B cell (primary cell): ENCODE measurements at regions not wholly inside any gene's neighbourhood (a gene's known extent, or its start where the extent isn't known, plus 50 kb on each side); places are given as distances from the start of the nearest gene placed in this dataset.

Source experiments
- ATAC-seq: fragments of 200-7000 bp; cut with Tn5 transposase; one replicate; pipeline ENCODE4 v1.10.0; 2021; ENCODE audit warnings: low read depth, mild to moderate bottlenecking, moderate number of reproducible peaks, moderate library complexity
- CTCF ChIA-PET: fragments of 350-600 bp; sonication (Branson Sonifier 250); formaldehyde crosslinking; loops from one replicate; lab custom pipeline; 2021; ENCODE audit warnings: antibody characterized with exemption, inconsistent platforms; lab: Charles Lee
- POLR2A ChIA-PET: fragments of 350-600 bp; sonication (Branson Sonifier 250); formaldehyde crosslinking; loops from one replicate; lab custom pipeline; 2021; ENCODE audit warnings: antibody characterized with exemption; lab: Charles Lee
- DNase-seq: peaks from one replicate; pipeline ENCODE4 v3.0.0; 2013
- H2AFZ ChIP-seq: 2 replicates; pipeline ENCODE4 v1.6.1; 2012; ENCODE audit warnings: mild to moderate bottlenecking, low read depth, low read length; ENCODE audit not compliant: insufficient read depth, poor library complexity, severe bottlenecking
- H3K27ac ChIP-seq, 2 donors: 1 replicate in 1 of 2; 2 replicates in 1 of 2; pipeline ENCODE4 v1.5.1; 2012 to 2013; ENCODE audit warnings: low read length in 2 of 2, mild to moderate bottlenecking in 2 of 2, moderate library complexity in 1 of 2
- H3K27me3 ChIP-seq, 4 experiments: fragments of 200-600 bp in 1 of 4; sonication (generic) in 1 of 4; replicated peaks in 1 of 4; 1 replicate in 2 of 4; 2 replicates in 2 of 4; pipeline versions ENCODE4 v1.6.1 to v1.7.0; 2013 to 2016; ENCODE audit warnings: low read length in 3 of 4, mild to moderate bottlenecking in 2 of 4, mixed read lengths in 1 of 4, moderate library complexity in 1 of 4; ENCODE audit not compliant: insufficient read depth in 4 of 4, control insufficient read depth in 3 of 4; ENCODE audit errors: control extremely low read depth in 1 of 4
- H3K36me3 ChIP-seq, 2 experiments: replicated peaks in 1 of 2; 1 replicate in 1 of 2; 2 replicates in 1 of 2; pipeline versions ENCODE4 v1.6.1 to v1.7.1; 2013; ENCODE audit warnings: low read length in 1 of 2; ENCODE audit not compliant: insufficient read depth in 2 of 2, control insufficient read depth in 1 of 2; ENCODE audit errors: control extremely low read depth in 1 of 2, extremely low read depth in 1 of 2
- H3K4me1 ChIP-seq, 2 donors: fragments of 200-600 bp in 1 of 2; sonication (generic) in 1 of 2; 1 replicate in 1 of 2; 2 replicates in 1 of 2; pipeline versions ENCODE4 v1.5.1 to v1.6.1; 2013 to 2017; ENCODE audit warnings: low read length in 2 of 2; ENCODE audit not compliant: control insufficient read depth in 2 of 2, insufficient read depth in 2 of 2
- H3K4me2 ChIP-seq: replicated peaks from 2 replicates; pipeline ENCODE3; 2012; ENCODE audit warnings: mild to moderate bottlenecking, low read depth, low read length; ENCODE audit not compliant: poor library complexity, severe bottlenecking
- H3K4me3 ChIP-seq, 5 experiments: fragments of 200-600 bp in 1 of 5; sonication (generic) in 1 of 5; 1 replicate in 3 of 5; 2 replicates in 2 of 5; pipeline versions ENCODE4 v1.5.1 to v1.7.0; 2011 to 2016; ENCODE audit warnings: low read length in 4 of 5, mild to moderate bottlenecking in 4 of 5, low read depth in 2 of 5, control low read depth in 1 of 5, moderate library complexity in 1 of 5; ENCODE audit not compliant: insufficient read depth in 1 of 5; ENCODE audit errors: control extremely low read depth in 1 of 5, extremely low read depth in 1 of 5
- H3K79me2 ChIP-seq: fragments of 200-600 bp; sonication (generic); one replicate; pipeline ENCODE4 v1.6.0; 2016; ENCODE audit warnings: low read length; ENCODE audit not compliant: control insufficient read depth, insufficient read depth
- H3K9ac ChIP-seq: fragments of 200-600 bp; sonication (generic); 2 replicates; pipeline ENCODE4 v1.6.1; 2017; ENCODE audit warnings: mild to moderate bottlenecking, low read length, moderate library complexity
- H3K9me3 ChIP-seq, 3 donors: one replicate each; pipeline versions ENCODE4 v1.6.1 to v1.7.1; 2013; ENCODE audit warnings: low read length in 2 of 3; ENCODE audit not compliant: control insufficient read depth in 2 of 3, insufficient read depth in 1 of 3; ENCODE audit errors: control extremely low read depth in 1 of 3
- H4K20me1 ChIP-seq: 2 replicates; pipeline ENCODE4 v1.6.0; 2012; ENCODE audit warnings: mild to moderate bottlenecking, low read length; ENCODE audit not compliant: insufficient read depth, control insufficient read depth, poor library complexity, severe bottlenecking
- H3K27ac Mint-ChIP-seq: one replicate; pipeline ENCODE4 v1.8.0; 2021; ENCODE audit warnings: mixed read lengths
- H3K27me3 Mint-ChIP-seq: one replicate; pipeline ENCODE4 v1.8.0; 2021; ENCODE audit warnings: mixed read lengths
- H3K4me1 Mint-ChIP-seq: one replicate; pipeline ENCODE4 v1.8.0; 2021; ENCODE audit warnings: mixed read lengths
- H3K4me3 Mint-ChIP-seq: one replicate; pipeline ENCODE4 v1.8.0; 2021; ENCODE audit warnings: mixed read lengths
- H3K9me3 Mint-ChIP-seq: one replicate; pipeline ENCODE4 v1.8.0; 2022; ENCODE audit warnings: mixed read lengths; ENCODE audit not compliant: insufficient read depth
- CTCF ChIP-seq: fragments of 200-600 bp; IDR thresholded peaks from one replicate; pipeline ENCODE4 v1.8.0; 2022; ENCODE audit warnings: antibody characterized with exemption, mild to moderate bottlenecking
- EZH2 ChIP-seq: IDR thresholded peaks from 2 replicates; pipeline ENCODE4 v1.6.1; 2012; ENCODE audit warnings: borderline replicate concordance, low read depth, mild to moderate bottlenecking, moderate library complexity, low read length; ENCODE audit not compliant: insufficient read depth, poor library complexity, severe bottlenecking
- WGBS: methylation state at CpG from one replicate; pipeline ENCODE4 v1.1.5; 2013; ENCODE audit warnings: missing lambda C conversion rate; ENCODE audit not compliant: insufficient coverage; 5-methylcytosine and 5-hydroxymethylcytosine counted together
- intact Hi-C: fragments of 100-400 bp; cut with micrococcal nuclease; formaldehyde crosslinking; loops from one replicate; pipeline ENCODE4 v1.10.0; 2022

- POLR2A ChIA-PET: no interaction called here
- H3K36me3 ChIP-seq: no peaks in the 10 kb centered on the region
- CTCF ChIA-PET: no interaction called here
- peaks cover 32 to 34% of the 10 kb centered on the region in 2 donors for H3K4me1 ChIP-seq
- Mint-ChIP-seq H3K27me3 (no peaks in the 10 kb centered on the region), H3K27ac (no peak overlapping the region), H3K9me3 (peaks cover 2% of the 10 kb centered on the region), H3K4me3 (no peak overlapping the region), H3K4me1 (peaks cover 41% of the 10 kb centered on the region)
- no peak overlapping the region for H3K9ac ChIP-seq
- 88% methylated on average over 1 of the region's 1 CpG for WGBS
- intact Hi-C loops: no loop called here
- no peaks in the 10 kb centered on the region for H4K20me1 ChIP-seq
- H3K4me3 ChIP-seq: no peak overlapping the region
- no peak overlapping the region for H3K27ac ChIP-seq
- peaks cover 8% of the 10 kb centered on the region for H3K79me2 ChIP-seq
- no peaks in the 10 kb centered on the region for H3K9me3 ChIP-seq
- no peaks in the 10 kb centered on the region for H3K27me3 ChIP-seq
- DNase-seq (no peak), ATAC-seq (no peak)
- no peak overlapping the region for H3K4me2 ChIP-seq
- H2AFZ ChIP-seq: no peak overlapping the region
- TF ChIP-seq CTCF: no peak
- TF ChIP-seq EZH2: no peak
Observed at GRCh38 chr6:11425876-11426275, 111.7 kb upstream of the TMEM170B start.

- Histone ChIP-seq H2AFZ (no peak overlapping the region), H3K4me3 (no peak overlapping the region), H3K9me3 (no peaks in the 10 kb centered on the region), H3K79me2 (peaks cover 8% of the 10 kb centered on the region), H3K27ac (no peak overlapping the region), H3K4me1 (peaks cover 31 to 32% of the 10 kb centered on the region in 2 donors), H3K4me2 (no peak overlapping the region), H3K27me3 (no peaks in the 10 kb centered on the region), H4K20me1 (no peaks in the 10 kb centered on the region), H3K9ac (no peak overlapping the region), H3K36me3 (no peaks in the 10 kb centered on the region)
- WGBS: no CpG with 5 or more reads among the region's 5 CpGs
- CTCF ChIA-PET: no interaction called here
- ATAC-seq (no peak), DNase-seq (no peak)
- H3K4me3 Mint-ChIP-seq: no peak overlapping the region
- TF ChIP-seq CTCF: no peak
- no peak for TF ChIP-seq EZH2
- no peaks in the 10 kb centered on the region for H3K27me3 Mint-ChIP-seq
- intact Hi-C loops: no loop called here
- peaks cover 37% of the 10 kb centered on the region for H3K4me1 Mint-ChIP-seq
- H3K27ac Mint-ChIP-seq: no peak overlapping the region
- POLR2A ChIA-PET: no interaction called here
- H3K9me3 Mint-ChIP-seq: peaks cover 4% of the 10 kb centered on the region
Observed at GRCh38 chr6:11425431-11425871, 112.1 kb upstream of the TMEM170B start.
